CD14-positive monocyte (primary cell): ENCODE measurements at regions not wholly inside any gene's neighbourhood (a gene's known extent, or its start where the extent isn't known, plus 50 kb on each side); places are given as distances from the start of the nearest gene placed in this dataset.

ENCODE experiments used
- DNase-seq, 3 donors: peaks; one replicate each; pipeline ENCODE4 v3.0.0-alpha.2; 2011 to 2022
- H2AFZ ChIP-seq: 2 replicates; pipeline ENCODE4 v1.6.0; 2012; ENCODE audit warnings: mild to moderate bottlenecking, low read depth, low read length, inconsistent platforms; ENCODE audit not compliant: insufficient read depth, poor library complexity, severe bottlenecking
- H3K27ac ChIP-seq, 2 donors: 1 replicate in 1 of 2; 2 replicates in 1 of 2; pipeline ENCODE4 v1.5.1; 2012 to 2013; ENCODE audit warnings: low read length in 2 of 2, control low read depth in 1 of 2, inconsistent platforms in 1 of 2, low read depth in 1 of 2, mild to moderate bottlenecking in 1 of 2
- H3K27me3 ChIP-seq, 2 donors: one replicate each; pipeline versions ENCODE4 v1.6.0 to v1.6.1; 2011 to 2013; ENCODE audit warnings: low read length in 2 of 2; ENCODE audit not compliant: control insufficient read depth in 2 of 2, insufficient read depth in 2 of 2
- H3K36me3 ChIP-seq, 2 donors: replicated peaks in 1 of 2; 1 replicate in 1 of 2; 2 replicates in 1 of 2; pipeline versions ENCODE4 v1.5.1 to v1.6.1; 2012 to 2013; ENCODE audit warnings: low read length in 2 of 2, control low read depth in 1 of 2, inconsistent platforms in 1 of 2, mild to moderate bottlenecking in 1 of 2; ENCODE audit not compliant: insufficient read depth in 2 of 2, control insufficient read depth in 1 of 2
- H3K4me1 ChIP-seq, 2 donors: 1 replicate in 1 of 2; 2 replicates in 1 of 2; pipeline versions ENCODE4 v1.5.1 to v1.6.1; 2012 to 2013; ENCODE audit warnings: low read length in 2 of 2, control low read depth in 1 of 2, inconsistent platforms in 1 of 2, mild to moderate bottlenecking in 1 of 2, moderate library complexity in 1 of 2; ENCODE audit not compliant: insufficient read depth in 2 of 2, control insufficient read depth in 1 of 2
- H3K4me2 ChIP-seq: replicated peaks from 2 replicates; pipeline ENCODE3; 2012; ENCODE audit warnings: low read length, moderate library complexity, mild to moderate bottlenecking; ENCODE audit not compliant: poor library complexity, severe bottlenecking; ENCODE audit errors: extremely low read depth
- H3K4me3 ChIP-seq, 3 experiments: fragments of 200-600 bp in 1 of 3; sonication (generic) in 1 of 3; replicated peaks in 1 of 3; 1 replicate in 2 of 3; 2 replicates in 1 of 3; pipeline ENCODE4 v1.5.1; 2011 to 2013; ENCODE audit warnings: low read length in 3 of 3, mild to moderate bottlenecking in 3 of 3, control low read depth in 2 of 3, low read depth in 2 of 3, inconsistent platforms in 1 of 3, moderate library complexity in 1 of 3
- H3K79me2 ChIP-seq: 2 replicates; pipeline ENCODE4 v1.6.0; 2012; ENCODE audit warnings: mild to moderate bottlenecking, control low read depth, inconsistent platforms, low read length, moderate library complexity; ENCODE audit not compliant: insufficient read depth
- H3K9ac ChIP-seq: 2 replicates; pipeline ENCODE4 v1.6.0; 2017; ENCODE audit warnings: low read length, mild to moderate bottlenecking; ENCODE audit not compliant: insufficient read depth, poor library complexity, severe bottlenecking
- H3K9me3 ChIP-seq, 2 donors: replicated peaks in 1 of 2; 1 replicate in 1 of 2; 2 replicates in 1 of 2; pipeline versions ENCODE4 v1.5.1 to v1.6.1; 2012 to 2013; ENCODE audit warnings: low read length in 2 of 2, control low read depth in 1 of 2; ENCODE audit not compliant: control insufficient read depth in 1 of 2, insufficient read depth in 1 of 2
- H4K20me1 ChIP-seq: 2 replicates; pipeline ENCODE4 v1.6.0; 2012; ENCODE audit warnings: mild to moderate bottlenecking, low read length, control low read depth, moderate library complexity; ENCODE audit not compliant: insufficient read depth
- H3K27ac Mint-ChIP-seq, 7 donors: one replicate each; pipeline ENCODE4 v1.8.0; 2020; ENCODE audit warnings: mild to moderate bottlenecking in 7 of 7, mixed read lengths in 7 of 7, moderate library complexity in 6 of 7, inconsistent platforms in 2 of 7
- H3K27me3 Mint-ChIP-seq, 3 donors: one replicate each; pipeline ENCODE4 v1.8.0; 2021 to 2022; ENCODE audit warnings: low read depth in 3 of 3, mild to moderate bottlenecking in 3 of 3, mixed read lengths in 3 of 3, moderate library complexity in 3 of 3, inconsistent platforms in 1 of 3
- H3K36me3 Mint-ChIP-seq, 2 donors: one replicate each; pipeline ENCODE4 v1.8.0; 2020; ENCODE audit warnings: mixed read lengths in 2 of 2, inconsistent platforms in 1 of 2, mild to moderate bottlenecking in 1 of 2
- H3K4me1 Mint-ChIP-seq: one replicate; pipeline ENCODE4 v1.8.0; 2020; ENCODE audit warnings: mild to moderate bottlenecking, mixed read lengths
- H3K4me3 Mint-ChIP-seq, 2 donors: one replicate each; pipeline ENCODE4 v1.8.0; 2020; ENCODE audit warnings: mild to moderate bottlenecking in 2 of 2, mixed read lengths in 2 of 2, moderate library complexity in 1 of 2
- H3K9me3 Mint-ChIP-seq, 7 donors: one replicate each; pipeline ENCODE4 v1.8.0; 2020 to 2022; ENCODE audit warnings: mixed read lengths in 7 of 7, mild to moderate bottlenecking in 6 of 7, moderate library complexity in 6 of 7, inconsistent platforms in 2 of 7
- CTCF ChIP-seq: fragments of 200-600 bp; IDR thresholded peaks from one replicate; pipeline ENCODE4 v1.8.0; 2022; ENCODE audit warnings: antibody characterized with exemption, mild to moderate bottlenecking
- WGBS: methylation state at CpG from one replicate; pipeline ENCODE4 v1.1.5; 2013; ENCODE audit warnings: missing lambda C conversion rate; ENCODE audit not compliant: insufficient coverage; 5-methylcytosine and 5-hydroxymethylcytosine counted together
- intact Hi-C, 2 donors: fragments of 100-400 bp; cut with micrococcal nuclease; formaldehyde crosslinking; loops; one replicate each; pipeline versions ENCODE4 v1.15.0 to v1.15.1; 2023

- intact Hi-C loops = no loop called here
- Mint-ChIP-seq H3K9me3 (no peaks in the 10 kb centered on the region), H3K4me1 (peaks cover 15% of the 10 kb centered on the region), H3K27me3 (peaks cover 3 to 4% (median 4%) of the 10 kb centered on the region in 3 donors), H3K36me3 (no peaks in the 10 kb centered on the region), H3K27ac (peak overlapping the region in 1 of 7 donors; percentile 75), H3K4me3 (peak overlapping the region in 1 of 2 donors; percentile 9)
- Histone ChIP-seq H2AFZ (no peak overlapping the region), H3K4me1 (peaks cover 15 to 16% of the 10 kb centered on the region in 2 donors), H3K9ac (no peak overlapping the region), H3K27me3 (no peaks in the 10 kb centered on the region), H4K20me1 (no peaks in the 10 kb centered on the region), H3K4me2 (no peak overlapping the region), H3K9me3 (no peaks in the 10 kb centered on the region), H3K36me3 (no peaks in the 10 kb centered on the region), H3K79me2 (no peaks in the 10 kb centered on the region), H3K4me3 (no peak overlapping the region), H3K27ac (no peak overlapping the region)
- TF ChIP-seq CTCF = no peak
- DNase-seq = no peak
- WGBS = 93% methylated on average over 8 of the region's 10 CpGs
These were observed 106.3 kb upstream of the SMAD3 start for GRCh38 chr15:66959066-66959465.

- Mint-ChIP-seq H3K4me1 (peaks cover 17% of the 10 kb centered on the region), H3K27me3 (peaks cover 3 to 4% (median 4%) of the 10 kb centered on the region in 3 donors), H3K9me3 (no peaks in the 10 kb centered on the region), H3K36me3 (no peaks in the 10 kb centered on the region), H3K27ac (peak overlapping the region in 1 of 7 donors; percentile 16), H3K4me3 (no peak overlapping the region)
- H3K79me2 ChIP-seq = no peaks in the 10 kb centered on the region
- H4K20me1 ChIP-seq = no peaks in the 10 kb centered on the region
- TF ChIP-seq CTCF = no peak
- H3K4me1 ChIP-seq = peaks cover 16 to 20% of the 10 kb centered on the region in 2 donors
- H3K9ac ChIP-seq = no peak overlapping the region
- no peaks in the 10 kb centered on the region for H3K27me3 ChIP-seq
- H3K4me2 ChIP-seq = no peak overlapping the region
- no peak overlapping the region for H2AFZ ChIP-seq
- H3K27ac ChIP-seq = no peak overlapping the region
- H3K4me3 ChIP-seq = no peak overlapping the region
- DNase-seq = no peak
- H3K36me3 ChIP-seq = no peaks in the 10 kb centered on the region
- H3K9me3 ChIP-seq = no peaks in the 10 kb centered on the region
- intact Hi-C loops = no loop called here
- 100% methylated on average over 1 of the region's 3 CpGs for WGBS
These were observed 105.5 kb upstream of the SMAD3 start for GRCh38 chr15:66959875-66960274.
